HCT116 (cell line): ENCODE measurements at regions not wholly inside any gene's neighbourhood (a gene's known extent, or its start where the extent isn't known, plus 50 kb on each side); places are given as distances from the start of the nearest gene placed in this dataset.

Experiments used
- ATF3 ChIP-seq: IDR thresholded peaks from 2 replicates; pipeline ENCODE4 v1.6.1; 2012
- CTCF ChIP-seq, 3 experiments: fragments of 200-600 bp in 1 of 3; sonication (generic) in 1 of 3; IDR thresholded peaks in 2 of 3; conservative IDR thresholded peaks in 1 of 3; 2 replicates each; pipeline ENCODE4 v1.5.1; 2012 to 2017; ENCODE audit warnings: low read depth in 2 of 3, low read length in 2 of 3, antibody characterized with exemption in 1 of 3, borderline replicate concordance in 1 of 3, control low read depth in 1 of 3, mild to moderate bottlenecking in 1 of 3, mixed read lengths in 1 of 3, mixed run types in 1 of 3, moderate library complexity in 1 of 3; ENCODE audit not compliant: insufficient read depth in 1 of 3
- ELF1 ChIP-seq: IDR thresholded peaks from 2 replicates; pipeline ENCODE4 v1.6.1; 2012; ENCODE audit warnings: low read depth, borderline replicate concordance
- JUND ChIP-seq: IDR thresholded peaks from 2 replicates; pipeline ENCODE4 v1.6.1; 2012
- MAX ChIP-seq: IDR thresholded peaks from 2 replicates; pipeline ENCODE4 v1.6.1; 2012
- POLR2A ChIP-seq: IDR thresholded peaks from 2 replicates; pipeline ENCODE4 v1.7.0; 2011; ENCODE audit warnings: borderline replicate concordance; ENCODE audit not compliant: insufficient read depth, insufficient read length; ENCODE audit errors: extremely low read depth
- POLR2AphosphoS5 ChIP-seq: IDR thresholded peaks from 2 replicates; pipeline ENCODE4 v1.6.1; 2011; ENCODE audit warnings: mild to moderate bottlenecking, low read depth, low read length, moderate library complexity
- RAD21 ChIP-seq: IDR thresholded peaks from 2 replicates; pipeline ENCODE4 v1.6.1; 2012; ENCODE audit warnings: low read depth, mild to moderate bottlenecking
- REST ChIP-seq: IDR thresholded peaks from 2 replicates; pipeline ENCODE4 v1.6.1; 2012; ENCODE audit warnings: low read depth
- TCF7L2 ChIP-seq: IDR thresholded peaks from 2 replicates; pipeline ENCODE4 v1.7.0; 2011; ENCODE audit warnings: borderline replicate concordance, inconsistent platforms; ENCODE audit not compliant: insufficient read depth, insufficient read length; ENCODE audit errors: extremely low read depth

GRCh38 chr12:41634091-41634490 lies 446.0 kb downstream of the PDZRN4 start:
- TF ChIP-seq CTCF (IDR thresholded peaks at IDR 0.05 in 2 of 3, conservative IDR thresholded peaks at IDR 0.05 in 1 of 3; ENCODE audit: borderline replicate concordance in 1 of 3, insufficient read depth in 1 of 3, low read depth in 2 of 3, low read length in 2 of 3) (no peak), POLR2AphosphoS5 (no peak), JUND (no peak), MAX (no peak), POLR2A (no peak), REST (no peak), ATF3 (no peak), TCF7L2 (no peak), ELF1 (no peak), RAD21 (no peak)
